ENCODE measurements at regions not wholly inside any gene's neighbourhood (a gene's known extent, or its start where the extent isn't known, plus 50 kb on each side); places are given as distances from the start of the nearest gene placed in this dataset.
"Not testable (repeated sequence)": the region's sequence is repeated elsewhere in the genome, so short reads cannot be mapped to it uniquely, and the experiment has no call there.

- no peak overlapping the region for H3K4me3 ChIP-seq (replicated peaks; ENCODE audit: low read depth, low read length)
- no peak for TF ChIP-seq CTCF (IDR thresholded peaks at IDR 0.05; ENCODE audit: insufficient read depth, low read length, poor library complexity, severe bottlenecking)
- DNase-seq (ENCODE audit: extremely low read depth, insufficient read length): no peak
Observed at GRCh38 chr14:40010961-40011360, 578.7 kb upstream of the FBXO33 start.

GRCh38 chr14:40009771-40010170, 577.5 kb upstream of the FBXO33 start:
- no peak for DNase-seq (ENCODE audit: extremely low read depth, insufficient read length)
- Histone ChIP-seq H3K36me3 (ENCODE audit: control insufficient read depth, insufficient read depth, low read length) (no peaks in the 10 kb centered on the region), H3K4me3 (replicated peaks; ENCODE audit: low read depth, low read length) (no peak overlapping the region), H3K27me3 (replicated peaks; ENCODE audit: control insufficient read depth, insufficient read depth, low read length) (no peaks in the 10 kb centered on the region)
- TF ChIP-seq CTCF (IDR thresholded peaks at IDR 0.05; ENCODE audit: insufficient read depth, low read length, poor library complexity, severe bottlenecking): no peak

More at GRCh38 chr14:40010961-40011360, 578.7 kb upstream of the FBXO33 start:
- Histone ChIP-seq H3K27me3 (replicated peaks; ENCODE audit: control insufficient read depth, insufficient read depth, low read length) (no peaks in the 10 kb centered on the region), H3K36me3 (ENCODE audit: control insufficient read depth, insufficient read depth, low read length) (no peaks in the 10 kb centered on the region)

GRCh38 chr14:40008345-40008744, 576.1 kb upstream of the FBXO33 start:
- H3K4me3 ChIP-seq (replicated peaks; ENCODE audit: low read depth, low read length); H3K36me3 ChIP-seq (ENCODE audit: control insufficient read depth, insufficient read depth, low read length); DNase-seq (ENCODE audit: extremely low read depth, insufficient read length); H3K27me3 ChIP-seq (replicated peaks; ENCODE audit: control insufficient read depth, insufficient read depth, low read length): not testable (repeated sequence)

- Histone ChIP-seq H3K27me3 (replicated peaks; ENCODE audit: control insufficient read depth, insufficient read depth, low read length) (no peaks in the 10 kb centered on the region), H3K36me3 (ENCODE audit: control insufficient read depth, insufficient read depth, low read length) (no peaks in the 10 kb centered on the region), H3K4me3 (replicated peaks; ENCODE audit: low read depth, low read length) (no peak overlapping the region)
- no peak for DNase-seq (ENCODE audit: extremely low read depth, insufficient read length)
- no peak for TF ChIP-seq CTCF (IDR thresholded peaks at IDR 0.05; ENCODE audit: insufficient read depth, low read length, poor library complexity, severe bottlenecking)
Observed at GRCh38 chr14:40004871-40005500, 572.8 kb upstream of the FBXO33 start.

- Histone ChIP-seq H3K36me3 (ENCODE audit: control insufficient read depth, insufficient read depth, low read length) (no peaks in the 10 kb centered on the region), H3K4me3 (replicated peaks; ENCODE audit: low read depth, low read length) (no peak overlapping the region), H3K27me3 (replicated peaks; ENCODE audit: control insufficient read depth, insufficient read depth, low read length) (no peaks in the 10 kb centered on the region)
- DNase-seq (ENCODE audit: extremely low read depth, insufficient read length): no peak
- no peak for TF ChIP-seq CTCF (IDR thresholded peaks at IDR 0.05; ENCODE audit: insufficient read depth, low read length, poor library complexity, severe bottlenecking)
Observed at GRCh38 chr14:40003773-40004172, 571.5 kb upstream of the FBXO33 start.

GRCh38 chr14:39998854-39999253, 566.6 kb upstream of the FBXO33 start:
- Histone ChIP-seq H3K27me3 (replicated peaks; ENCODE audit: control insufficient read depth, insufficient read depth, low read length) (no peaks in the 10 kb centered on the region), H3K36me3 (ENCODE audit: control insufficient read depth, insufficient read depth, low read length) (no peaks in the 10 kb centered on the region), H3K4me3 (replicated peaks; ENCODE audit: low read depth, low read length) (no peak overlapping the region)
- no peak for DNase-seq (ENCODE audit: extremely low read depth, insufficient read length)
- no peak for TF ChIP-seq CTCF (IDR thresholded peaks at IDR 0.05; ENCODE audit: insufficient read depth, low read length, poor library complexity, severe bottlenecking)

Measured in GM06990 (cell line).